Tibial nerve (tissue), 4 donors: ENCODE measurements at regions not wholly inside any gene's neighbourhood (a gene's known extent, or its start where the extent isn't known, plus 50 kb on each side); places are given as distances from the start of the nearest gene placed in this dataset.

Source experiments
- CTCF ChIP-seq, 5 experiments: fragments of 200-600 bp in 3 of 5; fragments of 450-650 bp in 2 of 5; sonication (generic) in 3 of 5; IDR thresholded peaks; one replicate each; pipeline ENCODE4 v1.5.1; 2016 to 2019; ENCODE audit warnings: antibody characterized with exemption in 5 of 5, mild to moderate bottlenecking in 3 of 5, moderate library complexity in 2 of 5
- EP300 ChIP-seq, 2 donors: sonication (generic); formaldehyde crosslinking; IDR thresholded peaks; one replicate each; pipeline ENCODE4 v1.6.1; 2017; ENCODE audit warnings: antibody characterized with exemption in 2 of 2, mild to moderate bottlenecking in 1 of 2
- POLR2A ChIP-seq, 2 donors: fragments of 450-650 bp; IDR thresholded peaks; one replicate each; pipeline ENCODE4 v1.6.1; 2017; ENCODE audit warnings: antibody characterized with exemption in 2 of 2, mild to moderate bottlenecking in 2 of 2, moderate library complexity in 2 of 2

DNA sequence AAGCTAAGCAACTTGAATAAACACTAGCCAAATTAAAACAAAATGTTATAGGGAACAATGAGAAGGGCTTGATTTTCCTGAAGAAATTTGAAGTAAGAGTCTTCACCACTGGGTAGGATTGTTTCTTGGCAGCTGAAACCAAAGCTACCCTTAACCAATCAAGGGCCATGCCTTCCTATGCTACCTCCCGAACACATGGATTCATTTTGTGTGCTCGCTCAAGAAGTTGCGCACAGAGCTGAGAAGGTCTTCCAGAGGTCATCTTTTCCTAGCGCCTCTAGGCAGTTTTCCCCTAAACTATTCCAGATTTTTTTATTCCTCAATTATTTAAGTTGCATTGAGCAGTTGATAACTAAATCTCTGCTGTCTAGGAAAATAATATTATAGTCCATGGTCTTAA, 264.6 kb downstream of the RBM43 start:
- TF ChIP-seq POLR2A (IDR thresholded peaks at IDR 0.05), result no peak
- TF ChIP-seq EP300 (IDR thresholded peaks at IDR 0.05), result no peak
- no peak for TF ChIP-seq CTCF (IDR thresholded peaks at IDR 0.05)
